SIG-M5 treated with dmso at 0.1 percent for 504 hours (cell line): ENCODE measurements at regions not wholly inside any gene's neighbourhood (a gene's known extent, or its start where the extent isn't known, plus 50 kb on each side); places are given as distances from the start of the nearest gene placed in this dataset.
"Not testable (repeated sequence)": the region's sequence is repeated elsewhere in the genome, so short reads cannot be mapped to it uniquely, and the experiment has no call there.

Experiments used
- DNase-seq: peaks from one replicate; lab custom pipeline; 2025; ENCODE audit not compliant: unreplicated experiment; lab: John Stamatoyannopoulos, UW

- no peak for DNase-seq
Observed at GRCh38 chr1:73511038-73511437, 686.9 kb downstream of the LRRIQ3 start.

- DNase-seq: no peak
Observed at GRCh38 chr1:73500154-73500553, 697.8 kb downstream of the LRRIQ3 start.

GRCh38 chr1:73499671-73500070 is 698.3 kb downstream of the LRRIQ3 start:
- no peak for DNase-seq

- no peak for DNase-seq
Observed at GRCh38 chr1:73491621-73492020, 706.4 kb downstream of the LRRIQ3 start.

- DNase-seq: no peak
Observed at GRCh38 chr1:73475316-73475870, 722.6 kb downstream of the LRRIQ3 start.

GRCh38 chr1:73472810-73473209 is 725.2 kb downstream of the LRRIQ3 start:
- no peak for DNase-seq

- DNase-seq: no peak
Observed at GRCh38 chr1:73467731-73468130, 730.2 kb downstream of the LRRIQ3 start.

- DNase-seq: no peak
Observed at GRCh38 chr1:73463873-73464272, 734.1 kb downstream of the LRRIQ3 start.

- no peak for DNase-seq
Observed at GRCh38 chr1:73452522-73452921, 745.5 kb downstream of the LRRIQ3 start.

- DNase-seq: not testable (repeated sequence)
Observed at GRCh38 chr1:73450668-73451067, 747.3 kb downstream of the LRRIQ3 start.

GRCh38 chr1:73411479-73411878 is 786.5 kb downstream of the LRRIQ3 start:
- DNase-seq: no peak

- no peak for DNase-seq
Observed at GRCh38 chr1:73401666-73402065, 796.3 kb downstream of the LRRIQ3 start.

- no peak for DNase-seq
Observed at GRCh38 chr1:73382966-73383365, 815.0 kb downstream of the LRRIQ3 start.

- DNase-seq: peak; percentile 24
Observed at GRCh38 chr1:73366734-73367413, 831.1 kb downstream of the LRRIQ3 start.

GRCh38 chr1:73359001-73359400 is 839.0 kb downstream of the LRRIQ3 start:
- no peak for DNase-seq

- no peak for DNase-seq
Observed at GRCh38 chr1:73356485-73356884, 841.5 kb downstream of the LRRIQ3 start.

GRCh38 chr1:73343947-73344346 is 854.0 kb downstream of the LRRIQ3 start:
- no peak for DNase-seq

- DNase-seq: no peak
Observed at GRCh38 chr1:73333847-73334503, 864.0 kb downstream of the LRRIQ3 start.

GRCh38 chr1:73331726-73332125 is 866.2 kb downstream of the LRRIQ3 start:
- DNase-seq: no peak

- no peak for DNase-seq
Observed at GRCh38 chr1:73327998-73328397, 870.0 kb downstream of the LRRIQ3 start.

- DNase-seq: no peak
Observed at GRCh38 chr1:73327180-73327793, 870.7 kb downstream of the LRRIQ3 start.

GRCh38 chr1:73326663-73327062 is 871.3 kb downstream of the LRRIQ3 start:
- no peak for DNase-seq
